ENCODE measurements at regions not wholly inside any gene's neighbourhood (a gene's known extent, or its start where the extent isn't known, plus 50 kb on each side); places are given as distances from the start of the nearest gene placed in this dataset.
"Not testable (repeated sequence)": the region's sequence is repeated elsewhere in the genome, so short reads cannot be mapped to it uniquely, and the experiment has no call there.

GRCh38 chr16:52386694-52387093 is 160.2 kb downstream of the TOX3 start:
- DNase-seq (ENCODE audit: low read depth in 2 of 2) = no peak

- DNase-seq (ENCODE audit: low read depth in 2 of 2) = no peak
Measured at GRCh38 chr16:52384378-52384777, 162.6 kb downstream of the TOX3 start.

- no peak for DNase-seq (ENCODE audit: low read depth in 2 of 2)
Measured at GRCh38 chr16:52383640-52384292, 163.2 kb downstream of the TOX3 start.

- no peak for DNase-seq (ENCODE audit: low read depth in 2 of 2)
Measured at GRCh38 chr16:52383119-52383518, 163.8 kb downstream of the TOX3 start.

- DNase-seq (ENCODE audit: low read depth in 2 of 2) = no peak
Measured at GRCh38 chr16:52379551-52379950, 167.4 kb downstream of the TOX3 start.

- no peak for DNase-seq (ENCODE audit: low read depth in 2 of 2)
Measured at GRCh38 chr16:52376676-52377280, 170.2 kb downstream of the TOX3 start.

- no peak for DNase-seq (ENCODE audit: low read depth in 2 of 2)
Measured at GRCh38 chr16:52372313-52372712, 174.6 kb downstream of the TOX3 start.

- DNase-seq (ENCODE audit: low read depth in 2 of 2) = no peak
Measured at GRCh38 chr16:52368859-52369258, 178.1 kb downstream of the TOX3 start.

- no peak for DNase-seq (ENCODE audit: low read depth in 2 of 2)
Measured at GRCh38 chr16:52367821-52368220, 179.1 kb downstream of the TOX3 start.

GRCh38 chr16:52366983-52367382 is 180.0 kb downstream of the TOX3 start:
- DNase-seq (ENCODE audit: low read depth in 2 of 2) = no peak

GRCh38 chr16:52364500-52364899 is 182.4 kb downstream of the TOX3 start:
- DNase-seq (ENCODE audit: low read depth in 2 of 2) = no peak

- DNase-seq (ENCODE audit: low read depth in 2 of 2) = no peak
Measured at GRCh38 chr16:52363082-52363481, 183.9 kb downstream of the TOX3 start.

GRCh38 chr16:52357711-52358110 is 189.2 kb downstream of the TOX3 start:
- DNase-seq (ENCODE audit: low read depth in 2 of 2) = no peak

- DNase-seq (ENCODE audit: low read depth in 2 of 2) = no peak
Measured at GRCh38 chr16:52353249-52353648, 193.7 kb downstream of the TOX3 start.

GRCh38 chr16:52351451-52351850 is 195.5 kb downstream of the TOX3 start:
- DNase-seq (ENCODE audit: low read depth in 2 of 2) = no peak

GRCh38 chr16:52350031-52350642 is 196.8 kb downstream of the TOX3 start:
- DNase-seq (ENCODE audit: low read depth in 2 of 2) = no peak

GRCh38 chr16:52346709-52347108 is 200.2 kb downstream of the TOX3 start:
- no peak for DNase-seq (ENCODE audit: low read depth in 2 of 2)

GRCh38 chr16:52333673-52334072 is 213.3 kb downstream of the TOX3 start:
- DNase-seq (ENCODE audit: low read depth in 2 of 2) = not testable (repeated sequence)

- DNase-seq (ENCODE audit: low read depth in 2 of 2) = no peak
Measured at GRCh38 chr16:52320930-52321439, 226.0 kb downstream of the TOX3 start.

- no peak for DNase-seq (ENCODE audit: low read depth in 2 of 2)
Measured at GRCh38 chr16:52318302-52319009, 228.5 kb downstream of the TOX3 start.

GRCh38 chr16:52316241-52316640 is 230.7 kb downstream of the TOX3 start:
- DNase-seq (ENCODE audit: low read depth in 2 of 2) = no peak

GRCh38 chr16:52312716-52313115 is 234.2 kb downstream of the TOX3 start:
- no peak for DNase-seq (ENCODE audit: low read depth in 2 of 2)
